ENCODE measurements at regions not wholly inside any gene's neighbourhood (a gene's known extent, or its start where the extent isn't known, plus 50 kb on each side); places are given as distances from the start of the nearest gene placed in this dataset.

GRCh38 chr17:77493238-77493820, 352.6 kb downstream of the SEC14L1 start:
- no peak for DNase-seq

DNA sequence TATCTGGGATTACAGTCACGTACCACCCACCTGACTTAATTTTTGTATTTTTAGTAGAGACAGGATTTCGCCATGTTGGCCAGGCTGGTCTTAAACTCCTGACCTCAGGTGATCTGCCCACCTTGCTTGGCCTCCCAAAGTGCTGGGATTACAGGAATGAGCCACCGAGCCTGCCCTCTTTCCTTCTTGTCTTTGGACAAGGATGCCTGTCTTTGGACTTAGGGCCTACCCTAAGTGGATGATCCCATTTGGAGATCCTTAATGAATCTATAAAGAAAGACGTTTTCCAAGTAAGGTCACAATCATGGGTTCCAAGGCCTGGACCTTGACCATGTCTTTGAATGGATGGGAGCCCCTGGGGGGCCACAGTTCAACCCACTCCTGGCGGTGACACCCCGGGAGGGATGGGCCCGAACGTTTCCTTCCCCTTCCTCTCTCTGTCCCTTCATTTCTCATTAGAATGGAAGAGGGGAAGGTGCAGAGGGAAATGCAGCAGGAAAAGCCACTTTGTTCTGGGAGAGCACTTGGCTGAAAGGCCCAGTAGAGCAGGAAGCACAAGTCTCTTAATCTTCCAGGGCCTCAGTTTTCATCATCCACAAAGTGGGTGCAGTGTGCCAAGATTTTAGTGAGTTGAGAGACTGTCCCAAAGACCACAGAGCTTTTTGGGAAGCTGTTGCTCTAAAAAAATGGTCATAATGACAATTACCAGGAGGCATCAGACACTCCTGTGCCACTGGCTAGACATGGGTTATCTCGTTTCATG, 353.3 kb downstream of the SEC14L1 start:
- DNase-seq, result no peak

- peak in 1 of 2 experiments; percentile 2 for DNase-seq
Observed at GRCh38 chr17:77494664-77495435, 354.1 kb downstream of the SEC14L1 start.

- no peak for DNase-seq
Observed at GRCh38 chr17:77495575-77495974, 354.8 kb downstream of the SEC14L1 start.

- no peak for DNase-seq
Observed at GRCh38 chr17:77496401-77496801, 355.6 kb downstream of the SEC14L1 start.

DNA sequence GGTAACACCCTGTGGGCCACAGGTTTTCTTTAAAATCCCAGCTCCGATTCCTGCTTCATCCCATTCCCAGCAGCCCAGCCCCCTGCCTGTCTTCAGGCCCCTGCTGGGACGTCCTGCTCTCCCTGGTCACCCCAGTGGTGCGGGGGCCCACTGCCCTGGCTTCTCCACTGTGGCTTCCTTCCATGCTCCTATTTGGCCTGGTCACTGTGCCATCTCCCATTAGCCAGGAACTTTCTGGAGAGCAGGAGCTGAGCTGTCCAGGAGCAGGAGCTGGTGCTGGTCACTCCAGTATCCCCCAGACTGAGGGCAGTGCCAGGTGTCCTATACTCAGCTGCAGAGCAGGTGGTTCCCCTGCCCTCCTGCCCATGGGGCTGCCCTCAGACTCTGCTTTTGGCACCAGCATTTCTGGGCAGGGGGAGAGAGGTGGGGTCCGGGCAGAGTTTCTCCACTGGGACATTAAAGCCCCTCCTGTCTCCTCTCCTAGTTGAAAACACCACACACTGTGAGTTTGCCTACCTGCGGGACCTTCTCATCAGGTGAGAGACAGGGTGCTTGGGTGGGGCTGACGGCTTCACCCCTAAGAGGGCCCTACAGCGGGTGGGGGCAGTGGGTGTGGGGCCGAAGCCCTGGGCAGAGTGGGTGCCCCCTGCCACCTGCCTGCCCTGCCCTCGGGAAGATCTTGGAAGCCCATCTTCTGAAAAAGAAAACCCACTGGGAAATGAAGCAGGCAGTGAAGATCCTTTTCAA, 356.2 kb downstream of the SEC14L1 start:
- DNase-seq, result no peak

- no peak for DNase-seq
Observed at GRCh38 chr17:77497578-77497934, 356.8 kb downstream of the SEC14L1 start.

DNA sequence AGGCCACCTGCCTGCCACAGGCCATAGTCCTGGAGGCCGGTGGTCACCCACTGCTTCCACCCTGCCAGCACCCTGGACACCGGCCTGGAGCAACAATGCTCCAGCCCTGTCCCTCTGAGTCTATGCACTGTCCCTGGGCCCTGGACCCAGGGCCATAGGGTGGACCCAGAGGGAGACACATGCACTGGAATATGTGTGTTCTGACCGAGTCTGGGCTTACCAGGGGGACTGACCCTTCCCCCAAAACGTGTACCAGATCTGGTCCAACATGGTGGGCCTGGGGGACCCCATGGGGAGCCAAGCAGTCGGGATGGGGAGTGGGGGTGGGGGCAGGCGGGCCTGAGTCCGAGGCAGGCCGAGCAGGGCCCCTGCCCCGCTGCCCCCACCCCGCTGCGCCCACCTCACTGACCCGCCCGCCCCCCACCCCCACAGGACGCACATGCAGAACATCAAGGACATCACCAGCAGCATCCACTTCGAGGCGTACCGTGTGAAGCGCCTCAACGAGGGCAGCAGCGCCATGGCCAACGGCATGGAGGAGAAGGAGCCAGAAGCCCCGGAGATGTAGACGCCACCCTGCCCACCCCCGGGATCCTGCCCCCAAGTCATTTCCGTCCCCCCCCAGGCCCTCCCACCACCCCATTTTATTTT, 357.4 kb downstream of the SEC14L1 start:
- no peak for DNase-seq

DNA sequence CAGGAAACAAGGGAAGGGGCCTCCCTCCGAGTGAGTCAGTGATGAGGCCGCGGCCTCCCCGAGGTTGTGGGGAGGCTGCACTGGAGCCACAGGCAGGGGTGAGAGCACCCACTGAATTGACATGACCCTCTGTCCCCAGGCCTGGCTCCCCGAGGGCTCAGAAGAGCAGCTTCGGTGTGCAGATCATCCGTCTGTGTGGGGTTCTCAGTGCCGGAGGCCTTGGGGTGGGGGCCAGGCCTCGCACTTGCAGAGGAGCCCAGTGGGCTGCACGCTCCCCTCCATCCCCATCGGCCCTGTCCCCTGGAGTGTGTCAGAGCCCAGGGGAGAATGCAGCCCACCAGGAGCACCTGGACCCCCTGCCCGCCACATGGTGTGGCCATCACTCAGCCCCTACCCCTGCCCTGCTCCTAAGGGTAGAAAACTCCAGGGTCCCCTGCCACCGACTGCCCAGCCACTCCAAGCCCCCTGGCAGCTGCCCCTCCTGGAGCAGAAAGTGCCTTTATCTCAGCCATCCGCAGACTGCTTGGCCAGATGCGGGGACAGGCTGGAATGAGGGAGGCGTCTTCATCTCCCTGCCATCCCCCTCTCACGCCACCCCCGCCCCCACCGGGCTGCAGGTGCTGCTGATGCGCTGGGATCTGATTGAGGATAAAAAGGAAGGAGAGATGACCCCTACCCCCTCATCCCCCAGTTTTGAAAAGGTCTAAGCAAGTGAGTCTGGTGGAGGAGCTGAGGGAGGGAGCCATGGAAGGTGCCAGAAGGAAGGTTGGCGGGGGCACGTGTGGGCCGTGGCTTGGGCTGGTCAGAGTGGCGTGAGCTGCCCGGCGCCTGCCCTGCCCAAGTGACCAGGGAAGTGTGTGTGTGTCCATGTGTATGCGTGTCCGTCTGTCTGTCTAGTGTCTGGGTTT, 358.3 kb downstream of the SEC14L1 start:
- no peak for DNase-seq

DNA sequence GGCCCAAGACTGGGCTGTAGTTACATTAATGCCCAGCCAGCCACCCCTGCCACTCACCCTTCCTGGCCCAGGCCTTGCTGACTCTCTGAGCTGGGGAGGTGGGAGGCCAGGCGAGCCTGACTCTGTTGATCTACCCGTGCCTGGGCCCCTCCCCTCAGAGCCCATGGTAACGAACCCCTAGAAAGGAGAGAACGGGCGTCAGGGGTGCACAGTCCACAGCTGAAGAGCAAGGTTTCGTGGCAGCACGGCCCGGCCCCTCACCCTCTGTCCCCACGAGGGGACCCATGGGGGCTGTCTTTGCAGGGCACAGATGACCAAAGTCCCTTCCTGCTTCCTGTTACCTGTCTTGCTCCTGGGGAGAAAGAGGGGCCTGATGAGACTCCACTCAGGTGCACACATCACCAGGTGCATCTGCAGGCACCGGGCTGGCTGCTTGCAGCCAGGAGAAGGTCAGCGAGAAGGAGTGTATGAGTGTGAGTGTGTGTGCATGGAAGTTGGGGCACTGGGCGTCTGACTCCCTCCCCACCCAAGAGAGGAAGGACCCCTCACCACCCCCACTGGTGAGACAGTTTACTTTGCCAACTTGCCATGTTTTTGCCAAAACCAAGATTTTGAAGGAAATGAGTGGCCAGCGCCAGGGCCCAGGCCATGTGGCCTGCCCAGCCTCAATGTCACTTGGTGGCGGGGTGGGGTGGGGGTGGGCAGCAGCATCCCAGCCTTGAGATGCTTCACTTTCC, 359.1 kb downstream of the SEC14L1 start:
- no peak for DNase-seq

DNA sequence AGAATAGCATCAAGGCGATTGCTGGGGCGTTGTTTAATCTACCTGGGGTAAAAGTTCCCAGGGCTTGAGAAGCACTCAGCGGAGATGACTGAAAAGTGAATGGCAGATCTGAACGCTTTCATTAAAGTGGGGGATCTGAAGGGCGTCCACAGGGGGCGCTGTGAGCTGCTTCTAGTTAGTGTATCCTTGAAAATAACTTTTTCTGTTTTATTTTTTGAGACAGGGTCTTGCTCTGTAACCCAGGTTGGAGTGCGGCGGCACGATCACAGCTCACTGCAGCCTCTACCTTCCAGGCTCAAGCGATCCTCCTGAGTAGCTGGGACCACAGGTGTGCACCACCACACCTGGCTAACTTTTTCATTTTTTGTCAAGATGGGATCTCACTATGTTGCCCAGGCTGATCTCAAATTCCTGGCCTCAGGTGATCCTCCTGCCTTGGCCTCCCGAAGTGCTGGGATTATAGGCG, 360.4 kb downstream of the SEC14L1 start:
- DNase-seq, result no peak

GRCh38 chr17:77501751-77502625, 361.2 kb downstream of the SEC14L1 start:
- DNase-seq, result no peak

DNA sequence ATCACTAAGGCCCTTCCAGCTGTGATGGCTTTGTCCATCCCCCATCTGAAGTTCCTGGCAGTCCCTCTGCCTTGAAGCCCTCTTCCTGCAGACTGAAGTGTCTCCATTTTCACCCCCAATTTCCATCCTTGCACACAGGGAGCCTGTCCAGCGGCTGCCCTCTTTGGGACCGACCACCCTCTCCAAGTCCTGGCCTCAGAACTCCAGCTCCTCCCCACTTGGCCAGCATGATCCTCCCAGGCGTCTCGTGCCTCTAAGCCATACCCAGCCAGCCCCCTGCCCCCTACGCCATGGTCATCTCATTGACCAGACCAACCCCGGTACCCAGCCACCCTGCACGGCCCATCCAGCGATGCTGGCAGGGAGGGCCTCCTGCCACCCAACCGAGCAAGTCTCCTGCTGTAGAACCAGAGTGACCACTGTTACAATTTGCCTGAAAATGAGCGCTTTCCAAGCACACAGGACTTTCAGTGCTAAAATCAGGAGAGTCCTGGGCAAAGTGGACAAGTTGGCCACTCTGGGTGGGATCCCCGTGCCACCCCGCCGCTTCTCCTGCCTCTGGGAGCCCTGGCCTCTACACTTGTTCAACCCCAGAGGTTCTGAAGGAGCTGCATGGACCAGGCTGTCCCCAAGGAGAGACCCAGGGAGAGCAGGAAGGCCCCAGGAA, 362.0 kb downstream of the SEC14L1 start:
- no peak for DNase-seq

- no peak for DNase-seq
Observed at GRCh38 chr17:77503293-77503655, 362.5 kb downstream of the SEC14L1 start.

DNA sequence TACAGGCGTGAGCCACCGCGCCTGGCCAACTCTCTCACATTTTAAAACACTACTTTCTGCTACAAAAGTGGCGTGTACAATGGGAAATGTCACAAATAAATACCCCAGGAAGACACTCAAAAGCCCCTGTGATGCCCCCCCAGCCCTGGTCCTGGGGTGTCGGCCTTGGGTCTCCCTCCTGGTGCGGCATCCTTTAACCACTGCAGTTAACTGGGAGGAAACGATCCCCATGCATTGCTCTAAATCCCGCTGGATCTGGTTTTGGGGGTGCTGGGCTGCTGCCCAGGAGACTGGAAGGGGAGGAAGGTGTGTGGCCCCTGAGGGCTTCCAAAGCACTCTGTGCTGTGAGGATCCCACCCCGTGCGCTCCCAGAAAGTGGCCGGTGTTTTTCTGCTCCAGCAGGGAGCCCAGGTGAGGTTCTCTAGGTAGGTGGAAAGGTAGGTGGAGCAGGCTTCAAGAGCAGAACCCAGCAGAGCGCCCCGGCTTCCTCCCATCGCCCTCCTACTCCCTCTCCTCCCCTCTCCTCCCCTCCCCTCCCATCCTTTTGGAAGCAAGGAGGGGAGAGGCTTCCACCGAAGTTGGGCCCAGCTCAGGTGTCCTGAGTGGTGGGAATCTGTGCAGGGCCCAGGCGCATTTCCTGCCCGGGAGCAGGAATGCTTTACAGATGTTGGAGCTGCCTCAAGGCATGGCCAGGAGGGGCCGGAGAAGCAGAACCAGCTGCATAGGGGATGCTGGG, 363.3 kb downstream of the SEC14L1 start:
- DNase-seq, result no peak

GRCh38 chr17:77504652-77505155, 363.9 kb downstream of the SEC14L1 start:
- no peak for DNase-seq

DNA sequence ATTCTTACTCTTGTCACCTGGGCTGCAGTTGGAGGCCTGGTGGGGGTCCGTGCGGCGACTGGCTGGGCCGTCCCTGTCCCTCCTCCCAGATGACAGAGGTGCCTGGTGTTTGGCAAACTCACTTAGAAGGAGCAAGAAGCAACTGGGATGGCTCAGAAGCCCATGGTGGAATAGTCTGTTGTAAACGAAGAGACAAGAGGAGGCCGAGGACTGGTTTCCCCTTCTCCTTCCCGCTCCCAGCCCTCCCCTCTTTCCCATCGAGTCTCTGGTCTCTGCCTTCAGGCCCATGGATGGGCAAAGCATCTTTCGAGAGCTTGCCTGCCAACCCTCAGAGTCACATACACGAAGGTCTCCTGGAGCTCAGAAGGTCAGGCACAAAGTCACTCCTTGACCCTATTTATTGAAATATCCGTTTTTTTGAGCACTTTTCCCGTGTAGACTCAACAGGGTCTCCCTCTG, 364.4 kb downstream of the SEC14L1 start:
- no peak for DNase-seq

DNA sequence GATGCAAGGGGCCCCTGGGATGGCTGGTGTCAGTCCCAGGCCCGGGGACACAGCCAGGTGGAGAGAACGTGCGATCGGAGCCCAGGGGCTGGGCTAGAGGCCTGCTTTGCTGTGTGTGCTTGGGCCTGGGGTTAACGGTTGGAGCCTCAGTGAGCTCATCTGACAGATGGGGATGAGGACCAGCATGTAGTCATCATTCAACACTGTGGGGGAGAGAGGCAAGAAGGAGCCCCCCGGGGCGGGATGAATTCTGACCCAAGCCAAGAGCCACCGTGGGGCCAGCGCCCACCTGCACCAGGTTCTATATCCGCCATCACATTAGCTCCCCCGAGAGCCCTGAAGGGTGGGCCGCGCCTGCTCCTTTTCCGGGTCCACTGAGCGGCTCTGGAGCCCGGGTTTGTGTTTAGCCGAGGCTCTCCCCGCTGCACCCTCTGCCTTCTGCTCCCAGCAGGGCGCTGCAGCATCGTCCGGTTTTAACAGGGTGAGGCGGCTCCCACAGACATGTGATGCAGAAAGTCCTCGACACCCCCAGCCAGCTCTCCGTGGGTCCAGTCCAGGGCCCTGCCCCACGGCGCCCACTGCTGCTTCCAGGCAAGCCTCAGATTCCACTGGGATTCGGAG, 365.7 kb downstream of the SEC14L1 start:
- no peak for DNase-seq
